ENCODE measurements at regions not wholly inside any gene's neighbourhood (a gene's known extent, or its start where the extent isn't known, plus 50 kb on each side); places are given as distances from the start of the nearest gene placed in this dataset.
"Not testable (repeated sequence)": the region's sequence is repeated elsewhere in the genome, so short reads cannot be mapped to it uniquely, and the experiment has no call there.

DNA sequence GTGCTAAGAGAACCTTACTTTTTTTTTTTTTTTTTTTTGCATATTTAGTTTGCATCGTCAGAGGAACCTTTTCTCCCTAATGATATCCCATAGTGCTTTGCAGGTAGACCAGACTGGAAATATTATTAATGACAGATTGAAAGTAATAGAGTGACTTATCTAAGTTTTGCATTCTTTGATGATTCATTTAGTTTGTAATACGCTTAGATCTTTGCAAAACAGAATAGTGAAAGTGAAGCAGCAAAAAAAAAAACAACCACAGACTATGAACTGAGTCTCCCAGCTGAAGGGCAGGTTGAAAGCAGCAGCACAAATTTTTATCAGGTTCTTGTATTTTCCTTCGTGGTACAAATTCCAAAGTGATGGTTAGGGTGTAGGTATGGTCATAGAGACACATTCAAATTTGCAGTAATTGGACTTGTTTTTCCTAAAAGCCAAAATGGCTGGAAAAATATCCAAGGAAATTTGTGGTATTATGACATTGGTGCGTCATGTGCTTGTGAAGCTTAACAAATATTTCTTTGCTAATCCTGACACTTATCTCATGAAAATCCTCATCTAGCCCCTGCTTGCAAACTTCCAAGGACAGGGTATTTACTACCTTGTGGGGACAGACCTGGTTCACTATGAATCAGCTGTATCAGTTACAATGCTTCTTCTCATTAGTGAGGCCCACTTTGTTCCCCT, 81.8 kb upstream of the CREB5 start:
- DNase-seq = no peak

DNA sequence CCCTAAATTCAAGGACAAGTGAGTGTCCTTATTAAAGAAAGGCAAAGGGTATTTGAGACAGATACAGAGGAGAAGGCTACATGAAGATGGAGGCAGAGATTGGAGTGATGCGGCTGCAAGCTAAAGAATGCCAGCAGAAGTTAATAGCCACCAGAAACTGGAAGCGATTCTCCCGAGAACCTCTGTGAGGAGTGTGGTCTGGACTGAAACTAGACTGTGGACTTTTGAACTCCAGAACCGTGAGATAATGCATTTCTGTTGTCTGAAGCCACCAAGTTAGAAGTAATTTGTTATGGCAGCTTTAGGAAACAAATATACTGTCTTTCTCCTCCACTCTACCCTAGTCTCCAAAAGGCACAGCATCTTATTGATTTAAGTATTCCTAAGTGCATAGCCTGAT, 80.3 kb upstream of the CREB5 start:
- DNase-seq = no peak

DNA sequence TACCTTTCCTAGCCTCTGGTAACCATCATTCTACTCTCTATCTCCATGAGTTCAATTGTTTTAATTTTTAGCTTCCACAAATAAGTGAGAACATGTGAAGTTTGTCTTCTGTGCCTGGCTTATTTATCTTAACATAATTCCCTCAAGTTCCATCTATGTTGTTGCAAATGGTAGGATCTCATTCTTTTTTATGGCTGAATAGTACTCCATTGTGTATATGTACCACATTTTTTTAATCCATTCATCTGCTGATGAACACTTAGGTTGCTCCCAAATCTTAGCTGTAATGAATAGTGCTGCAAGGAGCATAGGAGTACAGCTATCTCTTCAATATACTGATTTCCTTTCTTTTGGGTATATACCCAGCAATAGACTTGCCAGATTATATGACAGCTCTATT, 78.8 kb upstream of the CREB5 start:
- DNase-seq = not testable (repeated sequence)

DNA sequence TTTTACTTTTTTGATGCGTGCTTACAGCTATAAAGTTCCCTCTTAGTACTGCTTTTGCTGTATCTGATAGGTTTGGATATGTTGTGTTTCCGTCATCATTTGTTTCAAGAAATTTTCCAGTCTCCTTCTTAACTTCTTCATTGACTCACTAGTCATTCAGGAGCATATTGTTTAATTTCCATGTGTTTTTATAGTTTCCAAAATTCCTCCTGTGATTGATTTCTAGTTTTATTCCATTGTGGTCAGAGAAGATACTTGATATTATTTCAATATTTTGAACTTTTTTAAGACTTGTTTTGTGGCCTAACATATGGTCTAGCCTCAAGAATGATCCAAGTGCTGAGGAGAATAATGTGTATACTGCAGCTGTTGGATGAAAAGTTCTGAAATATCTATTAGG, 75.5 kb upstream of the CREB5 start:
- no peak for DNase-seq

DNA sequence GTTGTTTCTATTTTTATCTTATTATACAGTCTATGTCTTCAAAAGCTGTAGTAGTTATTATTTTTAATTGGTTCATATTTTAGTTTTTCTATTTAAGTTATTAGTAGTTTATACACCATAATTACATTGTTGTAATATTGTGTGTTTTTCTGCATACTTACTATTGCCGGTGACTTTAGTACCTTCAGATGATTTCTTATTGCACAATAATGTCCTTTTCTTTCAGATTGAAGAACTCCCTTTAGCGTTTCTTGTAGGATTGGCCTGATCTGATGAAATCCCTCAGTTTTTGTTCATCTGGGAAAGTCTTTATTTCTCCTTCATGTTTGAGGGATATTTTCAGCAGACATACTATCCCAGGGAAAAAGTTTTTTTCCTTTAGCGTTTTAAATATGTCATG, 74.3 kb upstream of the CREB5 start:
- DNase-seq = no peak

DNA sequence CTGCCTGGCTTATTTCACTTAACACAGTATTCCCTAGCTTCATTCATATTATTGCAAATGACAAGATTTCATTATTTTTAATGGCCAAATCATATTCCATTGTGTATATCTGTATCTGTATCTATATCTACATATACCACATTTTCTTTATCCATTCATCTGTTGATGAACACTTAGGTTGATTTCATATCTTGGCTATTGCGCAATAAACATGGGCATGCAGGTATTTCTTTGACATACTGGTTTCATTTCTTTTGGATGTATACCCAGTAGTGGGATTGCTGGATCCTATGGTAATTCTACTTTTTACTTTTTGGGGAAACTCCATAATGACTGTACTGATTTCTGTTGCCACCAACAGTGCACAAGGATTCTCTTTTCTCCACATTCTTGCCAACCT, 68.9 kb upstream of the CREB5 start:
- DNase-seq = no peak

DNA sequence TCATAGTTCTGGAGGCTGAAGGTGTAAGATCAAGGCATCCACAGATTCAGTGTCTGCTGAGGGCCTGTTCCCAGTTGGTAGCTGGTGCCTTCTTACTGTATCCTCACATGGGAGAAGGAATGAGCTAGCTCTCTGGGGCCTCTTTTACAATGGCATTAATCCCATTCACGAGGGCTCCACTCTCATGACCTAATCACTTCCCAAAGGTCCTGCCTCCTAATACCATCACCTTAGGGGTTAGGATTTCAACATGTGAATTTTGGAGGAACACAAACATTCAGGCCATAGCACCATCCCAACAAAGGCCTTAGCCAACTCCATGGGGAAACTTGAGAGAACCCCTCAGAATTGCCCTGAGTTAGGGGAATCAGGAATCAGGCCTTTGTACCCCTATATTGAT, 66.1 kb upstream of the CREB5 start:
- no peak for DNase-seq

DNA sequence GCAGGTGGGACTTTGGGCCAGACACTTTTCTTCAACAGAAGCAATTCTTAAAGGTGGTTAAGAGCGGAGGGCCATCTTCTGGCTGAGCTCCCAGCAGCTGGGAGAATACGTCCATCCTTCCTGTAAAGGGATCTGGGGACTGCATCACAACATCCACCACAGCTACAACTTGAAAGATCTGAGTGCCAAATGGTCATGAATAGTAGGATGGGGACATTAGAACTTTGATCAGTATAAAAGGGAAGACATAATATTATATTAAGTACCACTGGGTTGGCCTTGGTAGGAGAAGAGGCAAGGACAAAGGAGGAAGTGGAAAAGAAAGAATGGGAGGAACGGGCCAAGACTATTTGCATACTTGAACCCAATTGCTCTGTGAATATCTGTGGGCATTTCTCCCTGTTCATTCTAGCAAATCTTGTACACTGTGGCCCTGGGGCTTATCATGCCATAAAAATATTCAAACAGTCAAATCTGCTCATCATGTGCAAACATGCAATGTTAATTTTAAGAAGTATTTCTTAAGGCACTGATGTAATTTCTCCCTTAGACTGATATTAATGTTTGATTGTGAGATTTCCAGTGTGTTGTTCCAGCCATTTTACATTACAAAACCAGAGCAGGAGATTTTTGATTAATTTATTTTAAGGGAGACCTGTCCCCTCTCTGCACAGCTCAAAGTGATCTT, 65.5 kb upstream of the CREB5 start:
- DNase-seq = no peak

DNA sequence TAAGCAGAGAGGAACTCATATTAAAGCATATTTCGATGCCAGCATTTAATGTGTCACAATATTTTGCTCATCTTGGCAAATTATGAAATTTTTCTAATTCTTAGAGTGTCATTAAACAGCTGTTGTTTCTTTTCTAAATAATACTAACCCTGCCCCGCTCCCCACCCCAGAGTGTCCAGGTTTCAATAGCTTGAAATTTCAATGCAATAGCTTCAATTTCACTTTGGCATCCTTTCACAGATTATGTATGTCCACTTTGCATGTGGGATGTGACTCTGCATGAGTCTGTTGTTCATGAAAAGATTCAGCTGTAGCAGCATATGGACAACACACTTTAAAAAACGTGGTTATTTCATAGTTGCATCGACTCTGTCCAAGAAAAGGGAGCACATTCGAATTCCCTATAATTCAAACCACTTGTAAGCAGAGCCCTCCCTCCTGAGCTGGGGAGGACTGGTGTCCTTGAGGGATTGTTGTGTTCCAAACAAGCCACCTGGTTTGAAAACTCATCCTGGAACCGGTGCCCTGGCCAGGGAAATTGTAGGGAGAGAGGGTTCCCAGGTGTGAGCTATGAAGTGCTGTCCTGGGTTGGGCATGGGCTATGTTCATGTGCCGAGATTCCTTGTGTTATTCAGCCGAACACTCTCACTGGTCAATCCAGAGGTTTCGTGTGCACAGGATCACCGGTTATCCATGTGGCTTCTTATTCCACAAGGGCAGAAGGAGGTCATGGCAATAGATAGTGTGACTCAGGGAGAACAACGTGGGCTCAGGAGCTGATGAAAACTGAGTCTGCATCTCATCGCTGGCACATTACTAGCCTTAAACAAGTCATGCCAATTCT, 64.6 kb upstream of the CREB5 start:
- no peak for DNase-seq

DNA sequence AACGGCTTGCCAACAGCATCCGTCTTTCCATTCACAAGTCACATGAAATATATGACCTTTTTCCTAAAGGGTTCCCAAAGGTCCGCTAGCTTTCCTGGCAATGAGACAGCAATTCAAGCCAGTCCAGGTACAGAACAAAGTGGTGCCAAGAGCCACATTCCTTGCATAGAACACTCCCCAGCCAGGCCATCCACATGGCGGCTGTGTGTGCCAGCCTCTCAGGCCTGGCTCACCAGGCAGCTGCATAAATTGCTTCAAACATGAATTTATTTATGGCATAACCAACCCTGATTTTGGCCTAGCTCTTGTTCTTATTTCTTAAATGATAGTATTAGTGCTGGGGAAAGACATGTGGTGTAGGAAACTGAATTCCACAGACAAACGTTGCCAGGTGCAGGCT, 63.7 kb upstream of the CREB5 start:
- DNase-seq = no peak

DNA sequence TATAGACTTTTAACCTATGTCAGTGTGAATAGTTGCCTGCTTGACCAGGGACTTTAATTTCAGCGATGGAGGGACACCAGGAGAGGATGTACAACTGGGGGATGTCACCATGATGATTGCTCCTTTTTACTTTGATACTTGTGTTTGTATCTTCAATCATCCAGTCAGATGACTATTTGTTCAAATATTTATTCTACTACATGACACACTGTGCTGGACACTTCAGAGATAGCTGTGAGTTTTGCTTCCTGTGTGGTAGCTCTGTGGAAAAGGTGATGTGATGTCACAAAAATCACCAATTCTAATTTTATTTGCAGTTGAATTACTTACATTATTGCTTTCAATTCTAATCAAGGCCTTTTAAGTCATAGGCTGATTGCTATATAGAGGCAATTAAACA, 62.7 kb upstream of the CREB5 start:
- no peak for DNase-seq

DNA sequence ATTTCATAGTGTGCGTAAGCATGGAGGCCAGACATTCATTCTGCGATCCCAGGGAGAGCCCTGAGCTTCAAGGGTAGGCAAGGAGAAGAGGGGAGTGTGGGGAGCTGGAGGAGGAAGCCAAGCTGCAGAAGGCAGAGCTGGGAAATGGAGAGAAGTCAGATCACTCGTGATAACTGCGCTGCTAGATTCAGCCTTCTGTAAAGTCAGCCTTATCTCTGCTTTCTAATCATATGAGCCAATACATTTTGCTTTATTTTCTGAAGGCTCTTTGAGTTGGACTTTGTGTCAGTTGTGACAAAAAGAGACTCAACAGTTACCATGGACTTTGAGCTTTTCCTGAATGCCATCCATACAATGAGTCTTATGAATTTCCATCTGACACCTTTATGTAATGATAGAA, 61.7 kb upstream of the CREB5 start:
- no peak for DNase-seq

DNA sequence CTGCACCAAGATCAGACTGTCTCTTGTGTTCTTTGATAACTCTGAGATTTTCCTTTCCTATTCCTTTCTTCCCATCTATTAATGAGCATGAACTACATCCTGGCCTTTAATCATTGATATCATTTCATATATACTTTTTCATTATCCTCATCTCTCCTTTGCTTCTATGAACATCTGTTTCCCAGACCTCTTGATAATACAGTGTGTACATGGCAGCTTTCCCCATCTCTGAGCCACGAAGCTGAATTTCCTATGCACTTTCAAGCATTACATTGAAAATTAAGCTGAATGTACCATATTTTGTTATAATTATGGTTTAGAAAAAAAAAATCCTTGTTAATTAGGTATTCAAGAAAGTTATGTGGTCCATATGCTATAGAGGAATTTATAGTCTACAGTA, 60.9 kb upstream of the CREB5 start:
- no peak for DNase-seq

DNA sequence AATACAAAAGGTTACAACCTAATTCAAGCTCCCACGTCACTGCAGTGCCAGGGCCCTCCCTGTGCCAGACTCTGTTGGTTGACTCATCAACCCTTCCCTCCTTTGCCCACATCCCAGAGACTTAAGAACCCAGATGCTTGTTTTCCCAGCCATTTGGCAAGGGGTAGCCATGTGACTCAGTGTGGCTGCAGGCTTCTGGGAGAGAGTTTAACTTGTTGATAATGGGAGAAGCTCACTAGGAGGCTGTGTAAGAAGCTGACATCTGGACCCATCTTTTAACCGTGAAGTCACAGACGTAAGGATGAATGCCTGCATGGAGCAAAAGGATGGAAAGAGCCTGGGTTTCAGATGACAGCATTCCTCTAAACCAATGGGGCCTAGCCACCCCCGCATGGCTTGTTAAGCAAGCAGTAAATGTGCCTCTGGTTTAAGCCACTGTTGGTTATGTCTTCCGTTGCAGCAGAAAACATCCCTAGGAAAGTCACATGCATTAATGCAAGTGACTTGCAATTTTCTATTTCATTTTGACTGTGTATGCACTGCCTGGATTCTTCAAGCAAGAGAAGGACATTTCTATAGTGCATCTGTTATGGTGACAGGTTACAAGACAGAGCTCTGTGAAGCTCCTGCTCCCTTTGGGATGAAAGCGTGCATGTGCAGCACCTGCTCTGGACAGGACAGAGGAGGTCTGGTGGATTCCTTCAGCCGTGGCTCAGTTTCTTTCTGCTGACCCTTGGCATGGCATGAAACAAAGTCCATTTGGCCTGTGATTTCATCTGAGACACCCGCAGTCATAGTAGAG, 57.5 kb upstream of the CREB5 start:
- no peak for DNase-seq

DNA sequence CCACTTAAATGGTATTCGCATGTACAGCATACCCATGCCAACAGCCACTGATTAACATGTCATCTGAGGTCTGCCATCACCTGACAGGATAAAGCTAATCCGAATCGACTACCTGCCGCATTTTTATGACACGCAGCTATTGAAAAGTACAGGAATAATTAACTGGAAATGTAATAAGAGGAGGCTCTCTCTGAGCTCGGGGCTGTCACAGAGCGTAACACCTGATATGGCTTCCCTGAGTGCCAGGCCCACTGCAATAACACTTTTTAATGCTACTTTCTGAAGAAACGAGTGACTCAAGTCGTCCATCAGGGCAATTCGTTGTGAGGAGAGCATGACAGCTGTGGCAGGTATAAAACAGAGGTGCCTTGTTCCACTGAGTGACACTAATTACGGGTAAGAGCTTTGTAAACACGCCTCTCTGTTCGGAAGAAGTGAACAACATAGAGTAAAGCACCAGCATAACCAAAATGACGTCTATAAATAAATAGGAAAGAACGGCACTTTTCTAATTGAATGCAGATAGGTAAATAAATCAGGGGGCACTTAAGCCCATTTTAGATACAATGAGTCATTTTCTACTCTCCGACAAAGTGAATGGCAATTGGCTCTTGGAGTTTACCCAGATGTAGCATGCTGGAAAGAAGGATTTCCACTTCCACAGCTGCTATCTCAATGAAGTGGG, 56.5 kb upstream of the CREB5 start:
- DNase-seq = no peak

DNA sequence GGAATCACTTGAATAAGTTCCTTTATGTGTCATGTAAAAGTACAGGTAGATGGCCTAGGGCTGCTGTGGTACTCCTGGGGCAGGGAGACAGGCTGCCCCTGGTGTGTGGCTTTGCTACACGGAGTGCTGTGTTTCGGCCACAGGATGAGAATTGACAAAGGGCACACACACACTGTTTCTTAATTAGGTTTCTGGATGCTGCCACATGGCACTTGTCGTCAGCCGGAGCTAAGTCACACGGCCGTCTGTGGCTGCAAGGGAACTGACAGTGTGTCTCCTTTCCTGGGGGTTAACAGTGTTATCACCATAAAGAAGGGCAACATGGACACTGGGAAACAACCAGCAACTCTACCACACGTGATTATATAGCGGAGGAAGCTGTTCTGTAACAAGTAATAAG, 55.7 kb upstream of the CREB5 start:
- no peak for DNase-seq

DNA sequence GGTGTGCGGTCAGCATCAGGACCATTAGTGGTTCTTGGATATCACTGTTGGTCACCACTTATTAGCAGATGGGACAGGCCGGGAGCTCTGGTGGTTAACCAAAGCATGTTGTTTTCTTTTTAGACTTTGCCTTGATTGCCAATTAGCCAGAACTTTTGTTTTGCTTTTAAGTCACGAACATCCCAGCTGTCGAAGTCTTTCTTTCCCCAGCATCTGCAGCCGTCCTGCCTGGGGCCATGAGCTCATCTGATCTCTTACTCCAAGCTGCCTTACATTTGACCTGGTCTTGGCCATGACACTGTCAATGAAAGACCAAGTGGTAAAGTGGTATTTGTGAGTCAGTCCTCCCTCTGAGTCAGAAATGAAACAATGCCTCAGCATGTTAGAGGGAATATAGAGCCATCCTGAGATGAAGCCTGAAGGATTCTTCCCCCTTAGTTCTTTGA, 53.9 kb upstream of the CREB5 start:
- DNase-seq = no peak

DNA sequence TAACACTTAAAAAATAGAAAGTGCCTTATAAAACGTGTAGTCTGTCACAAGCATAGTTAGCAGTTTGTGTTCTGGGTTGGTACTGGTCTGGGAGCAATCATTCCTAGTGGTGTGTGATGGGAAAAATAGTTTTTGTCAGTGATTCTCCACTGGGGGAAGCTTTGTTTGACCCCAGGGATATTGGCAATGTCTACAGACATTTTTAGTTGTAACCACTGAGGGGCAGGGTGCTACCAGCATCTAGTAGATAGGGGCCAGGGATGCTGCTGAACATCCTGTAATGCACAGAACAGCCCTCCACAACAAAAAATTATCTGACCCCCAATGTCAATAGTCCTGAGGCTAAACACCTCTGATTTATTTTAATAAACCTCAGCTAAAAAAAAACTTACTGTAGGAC, 51.6 kb upstream of the CREB5 start:
- DNase-seq = no peak

DNA sequence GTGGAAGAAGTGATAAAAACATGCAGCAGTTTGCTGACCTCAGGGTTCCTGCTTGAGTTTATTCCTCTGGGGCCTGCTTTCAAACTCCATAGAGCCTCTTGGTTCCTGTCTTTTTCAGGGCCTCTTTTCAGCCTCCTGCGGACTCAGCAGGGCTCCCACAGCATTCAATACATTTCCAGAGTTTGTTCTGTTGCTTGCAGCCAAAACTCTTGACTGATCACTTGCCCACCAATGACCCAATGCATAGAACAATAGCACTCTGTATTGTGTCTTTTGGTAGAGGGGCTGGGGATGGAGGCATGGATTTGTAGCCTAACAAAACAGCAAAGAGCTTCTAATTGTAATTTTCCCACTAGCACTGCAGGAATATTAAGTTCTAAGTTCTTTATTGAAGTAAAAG, 50.8 kb upstream of the CREB5 start:
- no peak for DNase-seq

DNA sequence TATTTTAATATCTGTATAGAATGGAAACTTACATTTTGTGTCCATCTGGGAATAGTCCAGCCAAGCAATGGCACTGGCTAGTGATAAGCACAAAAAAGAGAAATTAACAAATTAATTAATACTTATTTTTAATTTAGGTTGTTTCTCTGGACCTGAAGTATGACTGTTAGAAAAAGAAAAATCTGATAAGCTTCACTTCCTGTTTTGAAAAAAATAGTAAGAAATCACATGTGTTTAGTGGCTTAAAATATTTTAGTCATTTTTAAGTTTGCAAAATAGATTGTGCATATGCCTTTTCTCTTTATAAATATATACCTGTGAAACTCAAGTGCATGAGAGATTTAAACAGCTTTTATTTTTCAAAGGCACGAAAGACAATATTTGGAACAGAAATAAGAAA, 50.1 kb upstream of the CREB5 start:
- DNase-seq = no peak
